ENCODE measurements at regions not wholly inside any gene's neighbourhood (a gene's known extent, or its start where the extent isn't known, plus 50 kb on each side); places are given as distances from the start of the nearest gene placed in this dataset.

DNA sequence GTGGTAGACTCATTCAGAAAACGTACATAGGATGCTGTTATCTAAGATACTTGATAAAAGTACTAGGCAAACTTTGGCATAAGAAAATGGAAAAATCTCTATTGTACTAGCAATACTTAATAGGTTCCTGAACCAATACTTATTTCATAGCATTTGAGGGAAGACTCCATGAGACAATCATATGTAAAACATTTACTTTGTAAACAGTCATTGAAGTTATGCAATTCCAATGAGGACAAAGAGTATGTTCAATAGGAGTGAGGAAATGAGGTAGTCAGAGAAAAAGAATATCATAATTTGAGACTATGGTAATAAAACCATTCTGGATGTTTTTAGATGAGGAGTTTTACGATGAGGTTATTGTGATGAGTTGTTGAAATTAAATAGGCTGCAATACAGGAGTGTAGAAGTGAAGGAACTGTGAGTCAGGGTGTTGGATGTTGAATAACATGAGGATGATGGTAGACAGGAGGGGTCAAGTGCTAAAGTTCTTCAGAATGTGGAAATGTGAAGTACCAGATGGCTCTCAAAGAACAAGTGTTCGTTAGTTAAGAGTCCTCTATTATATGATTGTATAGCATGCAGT lies 397.9 kb downstream of the PPP3CA start:
- Histone ChIP-seq H3K9me3 (ENCODE audit: control insufficient read depth in 1 of 2, insufficient read depth in 1 of 2, low read depth in 1 of 2, low read length in 2 of 2) (0 out of 4 replicates have a peak, but pooled peaks cover 0 to 2% of the 10 kb centered on the region in 2 experiments), H3K36me3 (ENCODE audit: control insufficient read depth in 1 of 2, insufficient read depth in 2 of 2, low read length in 2 of 2) (no peaks in the 10 kb centered on the region), H3K9me2 (ENCODE audit: insufficient read depth) (no peaks in the 10 kb centered on the region), H3K79me2 (ENCODE audit: insufficient read depth, low read length) (no peaks in the 10 kb centered on the region), H2AFZ (ENCODE audit: low read depth, low read length, poor library complexity, severe bottlenecking) (no peak overlapping the region), H4K20me1 (ENCODE audit: insufficient read depth) (no peaks in the 10 kb centered on the region), H3K4me1 (ENCODE audit: control insufficient read depth in 1 of 2, insufficient read depth in 2 of 2, low read length in 2 of 2) (no peaks in the 10 kb centered on the region), H3K27me3 (ENCODE audit: insufficient read depth, low read length) (no peaks in the 10 kb centered on the region), H3K9ac (ENCODE audit: low read length) (no peak overlapping the region), H3K27ac (ENCODE audit: low read depth, low read length) (no peak overlapping the region), H3K4me2 (ENCODE audit: low read length) (no peak overlapping the region), H3K4me3 (replicated peaks in 1 of 2; ENCODE audit: low read depth in 1 of 2, low read length in 2 of 2) (no peak overlapping the region)
- ATAC-seq (no peak), DNase-seq (ENCODE audit: low read depth, low spot score) (no peak)
- ChIA-PET RAD21 (ENCODE audit: low non-redundant PET in 1 of 2, low total read pairs in 2 of 2, uncharacterized antibody in 2 of 2, unreplicated experiment in 2 of 2) (no interaction called here), POLR2A (no interaction called here), CTCF (no interaction called here)
- TF ChIP-seq CEBPB (IDR thresholded peaks at IDR 0.05; ENCODE audit: low read depth): no peak
- TF ChIP-seq TCF7L2 (IDR thresholded peaks at IDR 0.05; ENCODE audit: borderline replicate concordance, extremely low read depth, insufficient read depth, insufficient read length): no peak
- no peak for TF ChIP-seq SIN3A (IDR thresholded peaks at IDR 0.05; ENCODE audit: low read depth)
- TF ChIP-seq EZH2 (IDR thresholded peaks at IDR 0.05): no peak
- TF ChIP-seq ZNF274 (IDR thresholded peaks at IDR 0.05; ENCODE audit: low read depth, low read length): no peak
- TF ChIP-seq, protein P1, sequence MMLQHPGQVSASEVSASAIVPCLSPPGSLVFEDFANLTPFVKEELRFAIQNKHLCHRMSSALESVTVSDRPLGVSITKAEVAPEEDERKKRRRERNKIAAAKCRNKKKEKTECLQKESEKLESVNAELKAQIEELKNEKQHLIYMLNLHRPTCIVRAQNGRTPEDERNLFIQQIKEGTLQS (IDR thresholded peaks at IDR 0.05): no peak
- TF ChIP-seq RAD21 (IDR thresholded peaks at IDR 0.05; ENCODE audit: low read depth): no peak
- TF ChIP-seq, protein P2, sequence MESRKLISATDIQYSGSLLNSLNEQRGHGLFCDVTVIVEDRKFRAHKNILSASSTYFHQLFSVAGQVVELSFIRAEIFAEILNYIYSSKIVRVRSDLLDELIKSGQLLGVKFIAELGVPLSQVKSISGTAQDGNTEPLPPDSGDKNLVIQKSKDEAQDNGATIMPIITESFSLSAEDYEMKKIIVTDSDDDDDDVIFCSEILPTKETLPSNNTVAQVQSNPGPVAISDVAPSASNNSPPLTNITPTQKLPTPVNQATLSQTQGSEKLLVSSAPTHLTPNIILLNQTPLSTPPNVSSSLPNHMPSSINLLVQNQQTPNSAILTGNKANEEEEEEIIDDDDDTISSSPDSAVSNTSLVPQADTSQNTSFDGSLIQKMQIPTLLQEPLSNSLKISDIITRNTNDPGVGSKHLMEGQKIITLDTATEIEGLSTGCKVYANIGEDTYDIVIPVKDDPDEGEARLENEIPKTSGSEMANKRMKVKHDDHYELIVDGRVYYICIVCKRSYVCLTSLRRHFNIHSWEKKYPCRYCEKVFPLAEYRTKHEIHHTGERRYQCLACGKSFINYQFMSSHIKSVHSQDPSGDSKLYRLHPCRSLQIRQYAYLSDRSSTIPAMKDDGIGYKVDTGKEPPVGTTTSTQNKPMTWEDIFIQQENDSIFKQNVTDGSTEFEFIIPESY (IDR thresholded peaks at IDR 0.05; ENCODE audit: extremely low read depth, insufficient replicate concordance, low read length): no peak
- no peak for TF ChIP-seq POLR2A (IDR thresholded peaks at IDR 0.05; ENCODE audit: borderline replicate concordance, extremely low read depth, insufficient read depth, insufficient read length)
- no peak for TF ChIP-seq CBX3 (IDR thresholded peaks at IDR 0.05; ENCODE audit: low read depth)
- no TSS peak for BruUV-seq (replicated peaks)
- intact Hi-C loops (cut with micrococcal nuclease): no loop called here
